GM12878 (cell line): ENCODE measurements at regions not wholly inside any gene's neighbourhood (a gene's known extent, or its start where the extent isn't known, plus 50 kb on each side); places are given as distances from the start of the nearest gene placed in this dataset.
"Not testable (repeated sequence)": the region's sequence is repeated elsewhere in the genome, so short reads cannot be mapped to it uniquely, and the experiment has no call there.

Experiments used
- BHLHE40 ChIP-seq, 2 experiments: fragments of 450-650 bp in 1 of 2; IDR thresholded peaks; 2 replicates each; pipeline ENCODE4 v1.6.1; 2011 to 2017; ENCODE audit warnings: low read depth in 2 of 2, borderline replicate concordance in 1 of 2, improper control_type of control experiment in 1 of 2, low read length in 1 of 2, mild to moderate bottlenecking in 1 of 2
- CHD2 ChIP-seq: IDR thresholded peaks from 2 replicates; pipeline ENCODE4 v1.6.1; 2011; ENCODE audit warnings: low read depth, low read length, improper control_type of control experiment, borderline replicate concordance
- MEF2A ChIP-seq: IDR thresholded peaks from 2 replicates; pipeline ENCODE4 v1.6.1; 2011; ENCODE audit warnings: low read depth, mild to moderate bottlenecking, low read length, moderate library complexity; ENCODE audit not compliant: insufficient read depth
- POLR2A ChIP-seq: IDR thresholded peaks from 2 replicates; pipeline ENCODE4 v1.6.1; 2011; ENCODE audit warnings: low read depth, mild to moderate bottlenecking, low read length

DNA sequence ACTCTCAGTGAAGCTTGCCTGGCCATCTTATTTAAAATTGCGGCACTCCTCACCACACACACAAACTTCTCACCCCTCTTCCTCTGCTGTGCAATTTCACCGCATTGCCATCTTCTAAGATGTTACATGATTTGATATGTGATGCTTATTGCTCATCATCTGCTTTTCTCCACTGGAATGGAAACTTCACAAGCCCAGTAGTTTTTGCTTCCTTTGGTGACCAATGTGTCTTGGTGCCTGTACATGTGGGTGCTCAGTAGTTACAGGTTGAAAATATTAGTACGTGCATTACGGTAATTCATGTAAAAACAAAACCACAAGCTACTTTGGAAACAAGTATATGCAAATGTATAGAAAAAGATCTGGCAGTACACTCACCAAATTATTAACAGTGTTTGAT is 99.2 kb downstream of the SPDYE17 start:
- TF ChIP-seq BHLHE40 (IDR thresholded peaks at IDR 0.05; ENCODE audit: borderline replicate concordance in 1 of 2, low read depth in 2 of 2, low read length in 1 of 2); CHD2; MEF2A; POLR2A: not testable (repeated sequence)
